ENCODE measurements at regions not wholly inside any gene's neighbourhood (a gene's known extent, or its start where the extent isn't known, plus 50 kb on each side); places are given as distances from the start of the nearest gene placed in this dataset.

- DNase-seq (no peak), ATAC-seq (no peak)
- no peak for TF ChIP-seq CTCF (IDR thresholded peaks at IDR 0.05)
- intact Hi-C loops (cut with DNase I): no loop called here
- Histone ChIP-seq H3K4me1 (no peaks in the 10 kb centered on the region), H3K4me3 (no peak overlapping the region), H3K27ac (no peak overlapping the region), H3K36me3 (no peaks in the 10 kb centered on the region), H3K27me3 (no peaks in the 10 kb centered on the region), H3K9me3 (no peaks in the 10 kb centered on the region)
Observed at GRCh38 chr7:80362010-80362618, 149.8 kb downstream of the GNAT3 start.

- H3K27me3 ChIP-seq: no peaks in the 10 kb centered on the region
- H3K4me3 ChIP-seq: no peak overlapping the region
- no peak overlapping the region for H3K27ac ChIP-seq
- no peaks in the 10 kb centered on the region for H3K36me3 ChIP-seq
- no peak for DNase-seq
- no peaks in the 10 kb centered on the region for H3K9me3 ChIP-seq
- H3K4me1 ChIP-seq: no peaks in the 10 kb centered on the region
- ATAC-seq: no peak
- TF ChIP-seq CTCF (IDR thresholded peaks at IDR 0.05): no peak
- intact Hi-C loops (cut with DNase I): no loop called here
Observed at GRCh38 chr7:80359476-80359875, 152.4 kb downstream of the GNAT3 start.

GRCh38 chr7:80359029-80359428 lies 152.8 kb downstream of the GNAT3 start:
- no peak for TF ChIP-seq CTCF (IDR thresholded peaks at IDR 0.05)
- no peak for DNase-seq
- intact Hi-C loops (cut with DNase I): no loop called here

GRCh38 chr7:80357530-80357929 lies 154.3 kb downstream of the GNAT3 start:
- TF ChIP-seq CTCF (IDR thresholded peaks at IDR 0.05): no peak
- intact Hi-C loops (cut with DNase I): no loop called here
- DNase-seq (no peak), ATAC-seq (no peak)
- Histone ChIP-seq H3K4me3 (no peak overlapping the region), H3K9me3 (no peaks in the 10 kb centered on the region), H3K4me1 (no peaks in the 10 kb centered on the region), H3K27ac (no peak overlapping the region), H3K36me3 (no peaks in the 10 kb centered on the region), H3K27me3 (no peaks in the 10 kb centered on the region)

More at GRCh38 chr7:80359029-80359428, 152.8 kb downstream of the GNAT3 start:
- ATAC-seq: no peak
- Histone ChIP-seq H3K27ac (no peak overlapping the region), H3K4me1 (no peaks in the 10 kb centered on the region), H3K27me3 (no peaks in the 10 kb centered on the region), H3K36me3 (no peaks in the 10 kb centered on the region), H3K9me3 (no peaks in the 10 kb centered on the region), H3K4me3 (no peak overlapping the region)

GRCh38 chr7:80350430-80350829 lies 161.4 kb downstream of the GNAT3 start:
- ATAC-seq (no peak), DNase-seq (no peak)
- Histone ChIP-seq H3K27me3 (no peaks in the 10 kb centered on the region), H3K4me1 (no peaks in the 10 kb centered on the region), H3K9me3 (no peaks in the 10 kb centered on the region), H3K27ac (no peak overlapping the region), H3K4me3 (no peak overlapping the region), H3K36me3 (no peaks in the 10 kb centered on the region)
- intact Hi-C loops (cut with DNase I): no loop called here
- no peak for TF ChIP-seq CTCF (IDR thresholded peaks at IDR 0.05)

GRCh38 chr7:80348223-80348622 lies 163.6 kb downstream of the GNAT3 start:
- no peak for TF ChIP-seq CTCF (IDR thresholded peaks at IDR 0.05)
- DNase-seq (no peak), ATAC-seq (no peak)
- H3K27ac ChIP-seq: no peak overlapping the region
- intact Hi-C loops (cut with DNase I): no loop called here
- H3K4me3 ChIP-seq: no peak overlapping the region
- H3K36me3 ChIP-seq: no peaks in the 10 kb centered on the region
- no peaks in the 10 kb centered on the region for H3K9me3 ChIP-seq
- H3K27me3 ChIP-seq: no peaks in the 10 kb centered on the region
- H3K4me1 ChIP-seq: no peaks in the 10 kb centered on the region
